Activated T-helper 1 cell treated with Interleukin-2 at 50 U/mL for 16 hours (primary cell): ENCODE measurements at regions not wholly inside any gene's neighbourhood (a gene's known extent, or its start where the extent isn't known, plus 50 kb on each side); places are given as distances from the start of the nearest gene placed in this dataset.

Source experiments
- DNase-seq: peaks from one replicate; pipeline ENCODE4 v3.0.0-alpha.2; 2020; ENCODE audit warnings: low read depth

DNA sequence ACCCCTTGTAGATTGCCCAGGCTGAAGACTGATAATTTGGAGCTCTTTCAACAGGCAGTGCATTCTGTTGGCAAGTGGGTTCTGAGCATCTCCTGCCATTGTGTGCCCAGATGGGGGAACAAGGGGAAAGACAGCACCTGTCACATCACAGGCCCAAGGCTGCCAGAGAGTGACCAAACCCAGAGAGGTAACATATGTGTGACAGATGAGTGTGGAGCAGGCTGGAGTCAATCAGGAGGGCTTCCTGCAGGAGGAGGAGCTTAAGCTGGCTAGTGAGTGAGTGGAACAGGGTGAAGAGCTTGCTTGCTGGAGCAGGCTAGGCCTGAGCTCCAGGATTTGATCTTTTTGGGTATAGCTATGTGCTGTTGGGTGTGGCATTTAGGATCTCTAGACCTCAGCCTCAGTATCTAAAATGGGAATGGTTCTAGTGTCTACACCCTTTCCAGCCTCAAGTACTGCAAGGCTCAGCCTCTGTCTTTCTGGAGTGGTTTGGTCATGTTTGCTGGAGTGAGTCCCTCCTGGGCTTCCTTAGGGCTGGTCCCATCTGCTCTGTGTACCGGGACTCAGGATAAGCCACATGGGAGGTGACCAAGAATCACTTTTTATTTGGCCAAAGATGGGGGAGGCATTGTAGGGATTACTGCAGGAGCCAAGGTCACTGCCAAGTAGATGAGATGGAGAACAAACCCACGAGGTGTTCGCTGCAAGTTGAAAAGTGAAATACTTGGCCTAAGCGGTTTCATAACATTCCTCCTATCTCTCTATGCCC is 152.4 kb upstream of the TSHZ3 start:
- DNase-seq, result no peak

DNA sequence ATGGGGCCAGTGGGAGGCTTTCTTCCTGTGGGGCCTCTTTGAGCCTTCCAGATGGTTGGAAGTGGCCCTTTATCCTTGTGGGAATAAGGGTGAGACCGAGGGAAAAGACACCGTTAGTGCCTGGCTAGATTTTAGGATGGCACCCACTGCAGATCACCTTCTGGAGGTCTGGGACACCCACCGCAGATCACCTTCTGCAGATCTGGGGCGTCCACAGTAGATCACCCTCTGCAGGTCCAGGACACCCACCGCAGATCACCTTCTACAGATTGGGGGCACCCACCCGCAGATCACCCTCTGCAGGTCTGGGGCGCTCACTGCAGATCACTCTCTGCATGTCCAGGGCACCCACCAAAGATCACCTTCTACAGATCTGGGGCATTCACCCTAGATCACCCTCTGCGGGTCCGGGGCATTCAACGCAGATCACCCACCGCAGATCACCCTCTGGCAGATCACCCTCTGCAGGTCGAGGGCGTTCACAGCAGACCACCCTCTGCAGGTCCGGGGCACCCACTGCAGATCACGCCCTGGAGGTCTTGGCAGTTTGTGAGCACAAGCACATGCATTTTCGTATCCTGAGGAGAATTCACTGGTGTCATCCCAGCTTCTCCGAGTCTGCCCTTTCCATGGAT is 153.4 kb upstream of the TSHZ3 start:
- DNase-seq, result no peak

DNA sequence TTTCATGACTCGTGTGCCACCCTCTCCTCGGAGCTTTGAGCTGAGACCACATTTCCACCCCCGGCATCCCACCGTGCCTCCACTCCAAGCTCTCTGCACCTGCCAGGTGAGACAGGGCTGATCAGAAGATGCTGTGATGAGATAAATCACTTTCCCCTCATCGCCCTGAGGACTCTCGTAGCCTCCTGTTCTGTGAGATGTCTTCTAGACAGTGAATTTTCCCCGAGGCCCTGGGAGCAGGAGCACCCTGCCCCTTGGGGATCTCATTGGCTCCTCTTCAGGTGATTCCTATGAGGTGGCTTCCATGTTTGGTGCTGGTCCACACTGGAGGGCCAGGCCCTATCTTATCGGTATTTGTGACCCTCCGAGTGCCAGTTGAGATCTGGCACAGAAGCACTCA is 154.0 kb upstream of the TSHZ3 start:
- no peak for DNase-seq

DNA sequence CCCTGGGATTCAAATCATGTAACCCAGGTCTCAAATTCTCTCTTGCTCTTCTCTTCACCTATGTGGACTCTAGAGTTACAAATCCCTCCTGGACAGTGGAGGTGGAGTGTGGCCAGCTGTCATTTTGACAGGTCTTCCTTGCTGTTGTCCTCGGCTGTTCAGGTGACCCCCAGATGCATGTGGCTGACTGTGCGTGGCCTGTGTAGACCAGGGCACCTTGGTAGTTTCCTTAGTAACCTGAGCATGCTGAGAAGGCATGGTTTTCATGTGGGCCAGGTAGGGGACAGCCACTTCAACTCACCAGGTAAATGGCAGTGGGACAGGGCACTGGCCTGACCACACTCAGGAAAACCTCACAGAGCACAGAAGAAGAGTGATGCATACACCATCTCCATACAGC is 155.0 kb upstream of the TSHZ3 start:
- no peak for DNase-seq

DNA sequence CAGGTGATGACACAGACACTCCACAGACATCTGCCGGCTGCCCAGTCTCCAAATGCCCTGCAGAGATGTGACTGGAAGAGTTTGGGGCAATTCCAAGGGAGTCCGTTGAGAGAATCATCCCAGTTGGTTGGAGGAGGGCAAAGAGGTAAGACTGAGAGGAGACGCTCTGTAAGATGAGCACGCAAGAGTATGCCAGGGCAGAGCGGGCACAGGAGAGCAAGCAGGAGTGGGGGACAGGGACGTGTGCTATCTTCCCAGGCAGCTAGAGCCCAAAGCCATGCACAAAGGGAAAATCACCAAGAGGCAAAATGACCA is 156.3 kb upstream of the TSHZ3 start:
- no peak for DNase-seq

DNA sequence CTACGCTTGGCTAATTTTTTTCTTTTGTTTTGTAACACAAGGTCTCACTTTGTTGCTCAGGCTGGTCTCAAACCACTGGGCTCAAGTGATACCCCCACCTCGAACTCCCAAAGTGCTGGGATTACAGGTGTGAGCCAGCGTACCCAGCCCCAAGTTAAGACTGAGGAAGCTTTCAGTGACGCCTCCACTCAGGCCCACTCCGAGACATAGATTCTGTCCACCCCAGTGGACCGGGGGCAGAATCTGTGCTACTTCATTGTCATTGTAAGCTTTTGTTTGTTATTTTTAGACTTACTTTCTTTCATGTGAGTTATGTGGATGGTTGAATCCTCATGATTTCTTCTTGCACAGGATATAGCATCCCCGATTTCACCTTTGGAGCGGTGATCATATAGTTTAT is 156.9 kb upstream of the TSHZ3 start:
- no peak for DNase-seq

DNA sequence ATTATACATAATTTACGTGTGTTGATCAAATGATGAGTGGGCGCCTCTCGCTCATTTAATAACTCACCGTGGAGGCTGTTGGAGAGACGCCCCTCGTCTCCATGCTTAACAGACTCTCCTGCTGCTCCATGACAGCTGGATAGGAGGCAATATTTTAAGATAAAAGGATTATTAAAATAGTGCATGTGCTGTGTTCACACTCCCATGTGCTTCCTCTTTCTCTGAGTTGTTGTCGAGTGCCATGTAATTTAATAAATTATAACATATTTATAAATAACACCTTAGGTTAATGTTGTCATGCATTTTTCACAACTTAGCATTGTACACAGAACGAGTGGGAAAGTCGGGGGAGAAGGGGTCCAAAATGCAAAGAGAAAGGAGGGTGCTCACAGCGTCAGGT is 161.4 kb upstream of the TSHZ3 start:
- DNase-seq, result no peak

DNA sequence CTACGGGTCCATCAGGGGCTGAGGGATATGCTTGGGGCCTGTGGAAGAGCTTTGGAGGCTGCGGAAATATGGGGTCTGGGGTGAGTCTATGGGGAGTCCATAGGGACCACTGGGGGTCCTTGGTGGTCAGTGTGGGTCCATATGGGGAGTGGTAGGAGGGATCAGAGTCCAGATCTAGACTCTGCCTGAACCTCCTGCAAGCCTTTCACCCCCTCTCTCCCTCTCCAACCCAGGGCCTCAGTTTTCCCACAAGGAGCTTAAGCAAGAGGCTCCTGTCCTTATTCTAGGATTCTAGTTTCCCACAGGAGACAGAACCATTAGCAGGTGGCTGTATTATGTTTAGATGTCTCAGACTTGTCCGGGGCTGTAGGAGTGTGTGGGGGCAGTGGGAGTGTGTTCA is 161.9 kb upstream of the TSHZ3 start:
- no peak for DNase-seq

DNA sequence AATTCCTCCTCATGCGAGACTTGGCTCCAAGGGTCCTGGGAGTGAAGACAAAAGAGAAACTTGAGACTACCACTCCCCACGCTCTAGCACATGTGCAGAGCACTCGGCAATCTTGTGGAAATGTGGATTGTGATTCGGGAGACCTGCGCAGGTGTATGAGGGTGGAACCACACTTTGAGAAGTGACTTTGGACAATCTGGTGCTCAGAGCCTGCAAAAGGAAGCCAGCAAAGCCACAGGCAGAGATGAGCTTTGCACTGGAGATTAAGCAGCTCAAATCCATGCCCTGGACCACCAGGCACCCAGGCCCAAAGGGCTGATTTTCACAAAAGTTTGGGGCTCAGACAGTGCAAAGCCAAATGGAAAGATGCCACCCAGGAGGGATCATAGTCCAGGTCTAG is 162.5 kb upstream of the TSHZ3 start:
- DNase-seq, result no peak

DNA sequence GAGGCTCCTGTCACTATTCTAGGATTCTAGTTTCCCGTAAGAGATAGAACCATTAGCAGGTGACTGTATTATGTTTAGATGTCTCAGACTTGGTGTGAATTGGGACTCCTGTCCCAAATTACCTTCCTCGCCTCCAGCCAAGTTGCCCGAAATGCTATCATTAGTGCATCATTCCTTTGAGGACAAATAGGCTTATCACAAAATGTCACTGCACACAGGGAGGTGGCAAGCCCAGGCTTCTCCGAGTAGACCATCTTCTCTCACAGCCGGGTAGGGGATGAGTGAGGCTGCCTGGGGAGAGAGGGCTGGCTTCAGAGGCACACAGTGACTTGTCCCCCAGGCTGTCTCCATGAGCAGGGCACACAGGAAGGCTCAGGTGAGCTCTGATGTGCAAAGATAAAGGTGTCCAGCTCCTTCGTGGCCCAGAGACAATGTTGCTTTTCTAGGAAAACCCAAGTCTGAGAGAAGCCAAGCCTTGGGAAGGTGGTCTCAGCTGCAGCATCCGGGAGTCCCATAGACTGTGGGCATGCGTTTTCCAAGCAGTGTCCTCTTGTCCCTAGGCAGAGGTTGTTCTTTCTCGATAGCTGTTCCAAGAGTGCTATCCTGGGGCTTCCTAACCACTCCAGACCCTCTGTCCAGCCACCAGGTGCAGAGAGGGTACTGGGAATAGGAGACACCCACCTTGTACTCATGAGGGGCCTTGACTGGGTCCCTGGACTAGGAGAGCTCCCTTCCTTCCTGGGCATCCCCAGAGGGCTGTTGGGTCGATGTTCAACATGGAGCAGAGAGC is 163.1 kb upstream of the TSHZ3 start:
- no peak for DNase-seq

DNA sequence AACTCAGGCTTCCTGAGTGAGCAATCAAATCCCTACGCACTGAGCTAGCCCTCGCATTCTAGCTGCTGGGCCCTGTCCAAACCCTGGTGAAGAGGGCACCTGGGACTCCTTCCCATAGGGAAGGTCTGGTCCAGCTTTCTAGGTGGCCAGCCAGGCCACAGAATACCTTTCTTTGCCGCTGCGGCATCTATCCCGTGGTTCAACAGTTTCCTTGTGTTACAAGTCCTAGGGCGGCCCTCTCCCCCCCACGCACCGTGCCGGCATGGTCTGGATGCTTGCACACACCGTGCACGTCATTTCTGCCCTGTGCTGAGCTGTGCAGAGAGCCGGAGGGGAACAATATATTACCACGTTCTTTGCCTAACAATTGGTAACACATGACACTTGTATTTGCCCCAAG is 164.6 kb upstream of the TSHZ3 start:
- no peak for DNase-seq

DNA sequence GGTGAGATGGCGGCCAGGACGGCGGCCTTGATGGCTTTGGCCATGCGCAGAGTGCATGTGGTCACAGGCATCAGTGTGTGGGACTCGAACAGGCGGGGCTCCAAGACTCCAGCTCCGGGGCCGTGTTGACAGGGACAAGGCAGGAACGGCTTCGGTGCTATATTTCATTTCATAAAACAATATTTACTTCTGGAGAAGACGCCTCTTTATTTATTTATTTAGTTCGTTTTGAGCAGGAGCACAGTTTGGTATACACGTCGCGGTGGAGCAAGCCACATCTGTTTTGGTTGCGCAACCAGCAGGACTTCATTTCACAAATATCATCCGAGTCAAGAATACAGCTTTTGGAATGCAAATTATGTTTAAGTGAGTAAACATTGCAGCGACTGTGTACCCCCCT is 166.7 kb upstream of the TSHZ3 start:
- DNase-seq, result no peak

DNA sequence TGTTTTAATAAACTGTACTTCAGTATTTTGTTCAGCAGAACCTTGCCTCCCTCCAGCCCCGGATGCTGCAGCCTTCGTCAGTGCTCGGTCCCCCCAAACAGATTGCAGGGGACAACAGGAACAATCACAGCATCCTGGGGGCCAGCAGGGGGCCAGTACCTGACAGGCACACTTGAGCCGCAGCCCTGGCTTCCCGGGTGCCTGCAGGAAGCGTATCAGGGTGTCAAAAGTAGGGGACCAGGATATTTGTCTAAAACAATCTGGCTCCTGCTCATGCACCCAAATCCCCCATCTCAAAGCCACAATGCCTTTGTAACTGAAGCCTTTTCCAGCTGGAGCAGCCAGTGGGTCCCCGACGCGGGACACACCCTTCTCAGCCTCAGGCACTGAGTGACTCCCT is 167.5 kb upstream of the TSHZ3 start:
- no peak for DNase-seq

DNA sequence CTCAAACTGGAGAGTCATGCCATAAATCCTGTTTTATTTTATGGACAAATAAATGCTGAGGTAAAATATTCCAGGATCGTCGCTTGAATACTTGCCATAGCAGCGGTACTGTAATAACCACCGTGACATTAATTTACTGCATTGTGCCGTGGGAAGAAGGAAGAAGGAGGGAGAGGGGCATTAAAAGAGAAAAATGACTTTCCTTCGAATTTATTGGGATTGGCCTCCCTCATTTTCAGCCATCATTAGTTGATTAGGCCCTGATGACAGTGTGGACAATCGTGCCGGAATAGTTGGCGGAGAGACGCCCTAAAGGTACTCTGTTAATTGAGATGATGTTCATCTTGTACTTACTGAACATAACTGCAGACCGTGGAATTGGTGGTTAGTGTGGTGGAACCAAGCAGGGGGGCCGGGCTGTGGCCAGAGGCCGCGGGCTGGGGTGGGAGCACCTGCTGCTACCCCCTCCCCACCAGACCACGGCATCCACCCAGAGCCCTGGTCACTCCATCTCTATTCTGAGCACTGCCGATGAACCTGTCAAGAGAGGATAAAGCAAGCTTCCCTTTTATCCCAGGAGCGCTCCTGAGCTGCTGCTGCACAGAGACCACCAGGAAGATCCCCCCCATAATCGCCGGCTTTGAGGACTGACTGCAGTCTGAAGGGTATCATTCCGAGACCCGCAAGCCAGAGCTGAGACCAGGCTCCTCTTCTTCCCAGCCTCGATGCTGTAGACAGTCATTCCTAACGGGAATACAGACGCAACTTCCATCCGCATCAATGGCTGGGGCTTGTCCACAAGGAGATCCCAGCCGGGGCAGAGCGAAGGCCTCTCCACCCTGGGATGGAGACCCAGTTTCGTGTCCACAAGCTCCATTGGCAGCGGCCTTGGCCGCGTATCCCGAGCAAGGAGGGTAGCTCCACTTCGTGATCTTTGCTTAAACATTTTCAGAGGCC is 168.3 kb upstream of the TSHZ3 start:
- DNase-seq, result no peak

DNA sequence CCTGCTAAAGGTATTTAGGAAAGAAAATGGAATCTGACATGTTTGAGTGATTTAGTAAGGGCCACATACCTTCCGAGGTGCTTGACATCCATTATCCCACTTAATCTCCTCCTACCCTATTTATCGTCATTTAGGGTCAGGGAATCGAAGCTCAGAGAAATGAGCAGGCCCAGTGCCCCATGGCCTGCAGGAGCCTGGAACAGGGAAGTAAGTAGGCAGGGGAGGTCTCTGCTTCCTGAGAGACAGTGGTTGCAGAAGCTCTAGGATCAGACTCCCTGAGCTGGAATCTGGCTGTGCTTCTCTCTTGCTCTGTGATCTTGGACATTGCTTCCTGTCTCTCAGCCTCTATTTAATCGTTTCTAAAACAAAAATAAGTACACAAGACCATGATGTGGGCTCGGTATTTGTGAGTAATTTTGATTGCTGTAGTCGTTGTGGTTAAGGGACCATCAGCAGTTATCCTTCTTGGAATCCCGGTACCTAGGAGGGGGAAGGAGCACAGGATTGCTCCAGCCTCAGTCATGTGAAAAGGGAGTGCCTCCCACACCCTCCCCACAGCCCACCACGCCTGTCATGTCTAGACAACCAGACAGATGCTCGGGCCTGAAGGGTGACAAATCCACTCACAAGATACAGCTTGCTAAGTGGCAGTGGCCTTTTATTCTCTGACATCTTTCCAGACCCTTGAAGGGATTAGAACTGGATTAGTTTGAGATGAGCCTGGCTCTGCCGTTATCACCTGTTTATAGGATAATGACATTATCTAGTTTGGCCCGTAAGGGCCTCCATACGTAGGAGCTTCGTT is 169.2 kb upstream of the TSHZ3 start:
- DNase-seq, result no peak

DNA sequence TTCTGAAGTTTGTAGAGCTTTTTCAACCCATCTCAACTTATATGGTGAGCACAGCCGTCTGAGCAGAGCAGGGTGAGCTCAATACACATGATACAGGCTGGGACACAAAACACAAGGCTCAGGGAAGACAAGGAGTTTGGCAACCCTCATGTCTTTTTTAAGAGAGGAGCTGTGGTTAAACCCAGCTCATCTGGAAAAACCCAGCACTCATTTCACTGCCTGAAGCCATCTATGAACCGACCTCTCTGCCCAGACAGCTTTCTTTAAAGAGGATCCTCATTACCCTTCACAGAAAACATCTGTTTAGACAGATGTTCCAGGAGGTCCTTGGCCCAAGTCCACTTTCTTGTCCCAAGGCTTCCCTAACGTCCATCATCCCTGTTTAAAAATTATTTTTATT is 170.0 kb upstream of the TSHZ3 start:
- no peak for DNase-seq

DNA sequence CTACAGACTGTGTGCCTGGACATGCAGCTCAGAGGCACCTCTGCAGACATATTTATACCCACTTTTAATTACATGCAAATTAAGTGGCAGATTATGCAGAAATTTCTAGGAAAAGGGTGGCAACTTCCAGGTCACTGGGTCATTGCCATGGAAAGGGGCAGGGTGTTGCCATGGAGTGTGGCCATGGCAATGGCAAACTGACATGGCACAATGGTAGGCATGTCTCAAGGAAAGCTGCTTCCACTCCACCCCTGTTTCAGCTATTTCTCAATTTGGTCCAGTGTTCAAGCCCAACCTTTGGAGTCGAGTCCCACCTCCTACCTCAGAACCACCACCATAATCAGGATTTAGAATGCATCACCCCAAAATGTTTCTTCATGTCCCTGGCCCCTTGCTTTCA is 170.7 kb upstream of the TSHZ3 start:
- no peak for DNase-seq

DNA sequence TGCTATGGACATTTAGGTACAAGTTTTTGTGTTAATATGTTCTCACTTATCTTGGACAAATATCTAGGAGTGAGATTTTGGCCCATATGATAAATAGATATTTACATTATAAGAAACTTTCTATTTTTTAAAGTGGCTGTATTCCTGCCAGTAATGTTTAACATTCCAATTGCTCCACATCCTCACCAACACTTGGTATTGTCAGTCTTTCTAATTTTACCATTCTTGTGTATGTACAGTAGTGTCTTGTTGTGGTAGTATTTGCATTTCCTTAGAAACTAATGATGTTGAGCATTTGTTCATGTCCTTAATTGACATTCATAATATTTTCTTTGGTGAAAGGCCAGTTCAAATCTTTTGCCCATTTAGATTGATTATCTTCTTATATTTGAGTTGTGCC is 171.4 kb upstream of the TSHZ3 start:
- DNase-seq, result no peak

DNA sequence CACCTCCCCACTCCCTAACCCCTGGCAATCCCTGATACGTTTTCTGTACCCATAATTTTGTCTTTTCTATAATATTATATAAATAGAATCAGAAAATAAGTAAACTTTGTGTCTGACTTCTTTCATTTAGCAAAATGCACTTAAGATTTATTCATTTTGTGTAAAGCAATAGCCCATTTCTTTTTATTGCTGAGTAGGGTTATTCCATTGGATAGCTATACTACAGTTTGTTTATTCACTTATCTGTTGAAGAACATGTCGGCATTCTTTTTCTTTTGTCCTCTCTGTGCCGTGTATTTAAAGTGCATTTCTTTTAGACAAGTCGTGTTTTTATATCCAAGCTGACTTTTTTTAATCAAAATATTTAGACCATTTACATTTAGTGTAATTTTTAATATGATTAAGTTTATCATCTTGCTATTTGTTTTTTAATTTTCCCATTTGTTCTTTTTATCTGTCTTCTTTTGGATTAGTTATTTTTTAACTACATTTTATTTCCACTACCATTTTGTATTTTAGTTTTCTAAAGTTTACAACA is 176.4 kb upstream of the TSHZ3 start:
- no peak for DNase-seq

DNA sequence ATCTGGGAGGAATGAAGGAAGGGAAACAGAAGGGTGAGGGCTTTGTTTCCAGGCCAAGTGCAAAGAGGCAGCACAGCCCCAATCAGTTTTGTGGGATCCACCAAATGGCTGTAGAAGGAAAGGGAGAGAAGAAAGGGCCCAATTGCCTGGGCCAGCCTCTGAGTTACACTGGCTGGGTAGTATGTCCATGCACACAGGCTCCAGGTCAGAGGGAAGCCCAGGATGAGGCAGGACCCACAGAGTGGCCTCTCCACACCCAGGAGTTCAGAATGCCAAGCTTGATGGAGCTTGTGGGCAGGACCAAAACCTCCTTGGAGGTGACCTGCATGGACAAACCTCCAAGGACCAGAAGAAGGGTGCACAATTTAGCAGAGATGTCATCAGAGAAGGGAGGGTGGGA is 178.2 kb upstream of the TSHZ3 start:
- DNase-seq, result no peak

DNA sequence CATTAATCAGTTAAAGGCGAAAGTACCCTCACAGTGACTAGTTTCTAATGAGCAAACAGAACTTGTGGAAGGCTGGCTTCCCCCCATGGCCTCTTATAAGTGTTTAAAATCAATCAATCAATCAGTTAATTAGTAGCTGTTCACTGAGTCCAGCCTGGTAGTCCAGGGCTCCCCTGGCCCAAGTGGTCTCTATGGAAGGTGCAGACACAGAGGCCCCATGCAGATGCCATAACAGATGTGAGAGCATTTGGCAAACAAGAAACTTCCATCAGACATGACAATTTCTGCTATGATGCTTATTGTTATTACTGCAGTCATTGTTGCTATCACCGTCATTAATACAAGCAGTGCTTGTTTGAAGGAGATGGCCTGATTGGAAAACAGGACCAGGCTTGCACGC is 179.0 kb upstream of the TSHZ3 start:
- no peak for DNase-seq
